ENCODE measurements at regions not wholly inside any gene's neighbourhood (a gene's known extent, or its start where the extent isn't known, plus 50 kb on each side); places are given as distances from the start of the nearest gene placed in this dataset.

DNA sequence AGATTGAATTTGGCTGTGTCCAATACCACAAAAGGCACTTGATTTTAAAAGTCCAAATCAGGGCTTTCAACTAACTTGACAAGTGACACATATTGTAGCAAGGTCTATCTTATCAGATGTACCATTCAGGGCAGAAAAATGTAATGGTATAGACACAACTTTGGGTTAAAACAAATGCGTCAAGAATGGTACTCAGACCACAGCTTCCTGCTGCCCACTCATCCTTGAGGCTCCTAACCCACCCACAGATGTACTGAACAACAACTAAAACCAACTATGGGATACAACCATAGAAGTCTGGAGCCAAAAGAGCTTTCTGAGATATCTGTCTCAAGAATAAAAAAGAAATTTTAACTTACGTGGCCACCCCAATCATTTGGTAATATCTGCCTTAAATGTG lies 105.2 kb downstream of the RBM43 start:
- TF ChIP-seq, protein P1, sequence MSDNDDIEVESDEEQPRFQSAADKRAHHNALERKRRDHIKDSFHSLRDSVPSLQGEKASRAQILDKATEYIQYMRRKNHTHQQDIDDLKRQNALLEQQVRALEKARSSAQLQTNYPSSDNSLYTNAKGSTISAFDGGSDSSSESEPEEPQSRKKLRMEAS (IDR thresholded peaks at IDR 0.05; ENCODE audit: insufficient read depth, insufficient read length): no peak
- no peak for TF ChIP-seq POLR2AphosphoS5 (IDR thresholded peaks at IDR 0.05; ENCODE audit: insufficient read depth, low read depth, low read length)
- no peak for TF ChIP-seq MYC (IDR thresholded peaks at IDR 0.05; ENCODE audit: low read depth, low read length)
- TF ChIP-seq JUN (IDR thresholded peaks at IDR 0.05; ENCODE audit: borderline replicate concordance, insufficient read depth, insufficient read length, low read depth): no peak
- no peak for TF ChIP-seq GATA2 (IDR thresholded peaks at IDR 0.05; ENCODE audit: insufficient read depth, insufficient read length, low read depth, low read length)
- no peak for TF ChIP-seq EZH2 (IDR thresholded peaks at IDR 0.05; ENCODE audit: borderline replicate concordance, low read depth, low read length, severe bottlenecking)
- TF ChIP-seq FOS (IDR thresholded peaks at IDR 0.05; ENCODE audit: borderline replicate concordance, insufficient read depth, low read length): no peak
- no peak for TF ChIP-seq POLR2A (IDR thresholded peaks at IDR 0.05; ENCODE audit: low read depth, low read length)
- TF ChIP-seq, protein P2, sequence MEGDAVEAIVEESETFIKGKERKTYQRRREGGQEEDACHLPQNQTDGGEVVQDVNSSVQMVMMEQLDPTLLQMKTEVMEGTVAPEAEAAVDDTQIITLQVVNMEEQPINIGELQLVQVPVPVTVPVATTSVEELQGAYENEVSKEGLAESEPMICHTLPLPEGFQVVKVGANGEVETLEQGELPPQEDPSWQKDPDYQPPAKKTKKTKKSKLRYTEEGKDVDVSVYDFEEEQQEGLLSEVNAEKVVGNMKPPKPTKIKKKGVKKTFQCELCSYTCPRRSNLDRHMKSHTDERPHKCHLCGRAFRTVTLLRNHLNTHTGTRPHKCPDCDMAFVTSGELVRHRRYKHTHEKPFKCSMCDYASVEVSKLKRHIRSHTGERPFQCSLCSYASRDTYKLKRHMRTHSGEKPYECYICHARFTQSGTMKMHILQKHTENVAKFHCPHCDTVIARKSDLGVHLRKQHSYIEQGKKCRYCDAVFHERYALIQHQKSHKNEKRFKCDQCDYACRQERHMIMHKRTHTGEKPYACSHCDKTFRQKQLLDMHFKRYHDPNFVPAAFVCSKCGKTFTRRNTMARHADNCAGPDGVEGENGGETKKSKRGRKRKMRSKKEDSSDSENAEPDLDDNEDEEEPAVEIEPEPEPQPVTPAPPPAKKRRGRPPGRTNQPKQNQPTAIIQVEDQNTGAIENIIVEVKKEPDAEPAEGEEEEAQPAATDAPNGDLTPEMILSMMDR (IDR thresholded peaks at IDR 0.05; ENCODE audit: extremely low read depth in 1 of 2, insufficient read depth in 1 of 2, low read depth in 1 of 2, low read length in 2 of 2): no peak
- CTCF ChIA-PET: interaction anchor here (1.0 to 1.7 kb wide), 4 partner anchors 8 to 26 kb away, joined by 3 to 10 read pairs (median 4); no protein-coding TSS in a partner anchor
- no peak for FAIRE-seq

More for the DNA sequence above, 105.2 kb downstream of the RBM43 start:
- BruUV-seq (replicated peaks): no TSS peak
- H3K27ac ChIP-seq (ENCODE audit: insufficient read depth, low read depth, low read length): no peak overlapping the region
- dilution Hi-C loops (cut with MboI; ENCODE audit: extremely low pct_ligation_motif_present, low sequenced_read_pairs) (no loop called here), intact Hi-C loops (cut with micrococcal nuclease) (no loop called here)
- DNase-seq (ENCODE audit: low read depth, low spot score): no peak
- H3K36me3 ChIP-seq (ENCODE audit: control insufficient read depth in 2 of 2, extremely low read depth in 1 of 2, insufficient read depth in 2 of 2, low read length in 2 of 2): no peaks in the 10 kb centered on the region
- no peaks in the 10 kb centered on the region for H4K20me1 ChIP-seq (replicated peaks; ENCODE audit: control insufficient read depth, extremely low read depth, insufficient read depth, low read length)
- H3K4me2 ChIP-seq (ENCODE audit: insufficient read depth, low read length): no peak overlapping the region
- no peaks in the 10 kb centered on the region for H3K79me2 ChIP-seq (ENCODE audit: control insufficient read depth, insufficient read depth, low read length)
- H3K9ac ChIP-seq (replicated peaks; ENCODE audit: extremely low read depth, insufficient read depth, low read length): no peak overlapping the region
- H3K9me1 ChIP-seq (replicated peaks; ENCODE audit: control insufficient read depth, extremely low read depth, insufficient read depth, low read length): no peaks in the 10 kb centered on the region
- no peak overlapping the region for H3K4me3 ChIP-seq (replicated peaks in 1 of 3; ENCODE audit: insufficient read depth in 1 of 3, low read depth in 1 of 3, low read length in 3 of 3)
- no peak overlapping the region for H2AFZ ChIP-seq (ENCODE audit: low read depth, low read length)
- POLR2A ChIA-PET: no interaction called here
- no peaks in the 10 kb centered on the region for H3K9me3 ChIP-seq (replicated peaks; ENCODE audit: control insufficient read depth, insufficient read depth, low read length)
- peaks cover 5 to 9% of the 10 kb centered on the region in 2 experiments for H3K27me3 ChIP-seq (ENCODE audit: control insufficient read depth in 2 of 2, insufficient read depth in 2 of 2, low read length in 2 of 2)
- H3K4me1 ChIP-seq (ENCODE audit: control insufficient read depth, extremely low read depth, insufficient read depth, low read length): no peaks in the 10 kb centered on the region

Measured in endothelial cell of umbilical vein (primary cell).